ENCODE measurements at regions not wholly inside any gene's neighbourhood (a gene's known extent, or its start where the extent isn't known, plus 50 kb on each side); places are given as distances from the start of the nearest gene placed in this dataset.

GRCh38 chrY:16446152-16446551 lies 1433.9 kb downstream of the CDY2B start:
- TF ChIP-seq CTCF (IDR thresholded peaks at IDR 0.05) (no peak), POLR2A (IDR thresholded peaks at IDR 0.05) (no peak)

All from testis (tissue), 2 donors.